ENCODE measurements at regions not wholly inside any gene's neighbourhood (a gene's known extent, or its start where the extent isn't known, plus 50 kb on each side); places are given as distances from the start of the nearest gene placed in this dataset.

GRCh38 chr1:191702124-191702523 is 456.1 kb upstream of the RGS18 start:
- TF ChIP-seq ZNF274 (IDR thresholded peaks at IDR 0.05; ENCODE audit: low read depth, low read length) (no peak), YY1 (IDR thresholded peaks at IDR 0.05; ENCODE audit: insufficient read depth, insufficient read length) (no peak)

All from NT2/D1 (cell line).